ENCODE measurements at regions not wholly inside any gene's neighbourhood (a gene's known extent, or its start where the extent isn't known, plus 50 kb on each side); places are given as distances from the start of the nearest gene placed in this dataset.

DNA sequence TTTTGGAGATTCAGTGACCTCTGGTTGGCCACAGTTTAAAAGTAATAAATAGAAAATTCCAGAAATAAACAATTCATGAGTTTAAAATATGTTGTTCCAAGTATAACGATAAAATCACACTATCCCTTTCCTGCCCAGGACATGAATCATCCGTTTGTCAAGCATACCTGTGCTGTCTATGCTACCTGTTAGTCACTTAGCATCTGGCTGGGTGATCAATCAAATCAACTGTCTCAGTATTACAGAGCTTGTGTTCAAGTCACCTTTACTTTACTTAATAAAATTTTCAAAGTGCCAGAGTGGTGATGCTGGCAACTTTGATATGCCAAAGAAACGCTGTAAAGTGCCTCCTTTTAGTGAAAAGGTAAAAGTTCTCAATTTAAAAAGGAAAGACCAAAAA, 979.5 kb upstream of the NDST4 start:
- no peaks in the 10 kb centered on the region for H3K27me3 ChIP-seq
- 81% methylated on average over 3 of the region's 3 CpGs for WGBS
- DNase-seq (ENCODE audit: extremely low spot score): no peak

DNA sequence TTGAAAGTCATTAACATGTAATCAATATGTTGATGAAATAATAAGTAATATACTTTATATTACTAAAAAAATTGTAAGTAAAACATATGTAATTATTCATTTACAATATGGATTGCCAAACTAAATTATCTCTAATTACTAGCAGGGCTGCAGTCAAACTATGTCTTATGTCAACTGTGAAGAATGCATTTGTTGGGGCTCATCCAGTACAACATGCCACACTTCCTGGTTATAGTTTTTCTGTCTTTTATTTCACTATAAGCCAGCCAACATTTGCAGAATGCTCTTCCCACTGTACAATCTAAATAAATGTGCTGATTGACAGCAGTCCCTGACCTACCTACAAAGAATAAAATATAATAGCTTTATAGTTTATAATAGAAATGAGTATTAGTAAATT, 975.4 kb upstream of the NDST4 start:
- Histone ChIP-seq H3K27ac (replicated peaks in 1 of 4) (no peak overlapping the region), H3K27me3 (no peaks in the 10 kb centered on the region), H3K4me1 (no peaks in the 10 kb centered on the region), H3K9me3 (no peaks in the 10 kb centered on the region), H3K4me3 (no peak overlapping the region), H3K36me3 (no peaks in the 10 kb centered on the region)
- DNase-seq (ENCODE audit: extremely low spot score): no peak
- no peak for TF ChIP-seq POLR2AphosphoS5 (IDR thresholded peaks at IDR 0.05)
- no peak for TF ChIP-seq POLR2A (IDR thresholded peaks at IDR 0.05; ENCODE audit: low read depth)
- TF ChIP-seq CTCF (IDR thresholded peaks at IDR 0.05): no peak
- no peak for TF ChIP-seq EP300 (IDR thresholded peaks at IDR 0.05)
- intact Hi-C loops (cut with DNase I): no loop called here

More for the DNA sequence above, 979.5 kb upstream of the NDST4 start:
- H3K9me3 ChIP-seq: peaks cover 0 to 13% (median 5%) of the 10 kb centered on the region in 4 donors
- no peak overlapping the region for H3K4me3 ChIP-seq
- no peak for TF ChIP-seq POLR2AphosphoS5 (IDR thresholded peaks at IDR 0.05)
- TF ChIP-seq POLR2A (IDR thresholded peaks at IDR 0.05; ENCODE audit: low read depth): no peak
- H3K27ac ChIP-seq (replicated peaks in 1 of 4): no peak overlapping the region
- no peaks in the 10 kb centered on the region for H3K36me3 ChIP-seq
- no peaks in the 10 kb centered on the region for H3K4me1 ChIP-seq
- intact Hi-C loops (cut with DNase I): no loop called here

- H3K9me3 ChIP-seq: peaks cover 0 to 9% (median 2%) of the 10 kb centered on the region in 4 donors
- TF ChIP-seq EP300 (IDR thresholded peaks at IDR 0.05) (no peak), CTCF (IDR thresholded peaks at IDR 0.05) (no peak), POLR2A (IDR thresholded peaks at IDR 0.05; ENCODE audit: low read depth) (no peak), POLR2AphosphoS5 (IDR thresholded peaks at IDR 0.05) (no peak)
- intact Hi-C loops (cut with DNase I): no loop called here
- H3K36me3 ChIP-seq: no peaks in the 10 kb centered on the region
- no peak for DNase-seq (ENCODE audit: extremely low spot score)
- H3K4me3 ChIP-seq: no peak overlapping the region
- no peak overlapping the region for H3K27ac ChIP-seq (replicated peaks in 1 of 4)
- 87% methylated on average over 5 of the region's 5 CpGs for WGBS
- no peaks in the 10 kb centered on the region for H3K4me1 ChIP-seq
- no peaks in the 10 kb centered on the region for H3K27me3 ChIP-seq
Measured at GRCh38 chr4:116082808-116083366, 969.5 kb upstream of the NDST4 start.

- WGBS: 96% methylated on average over 1 of the region's 1 CpG
Measured at GRCh38 chr4:116073051-116073450, 959.6 kb upstream of the NDST4 start.

DNA sequence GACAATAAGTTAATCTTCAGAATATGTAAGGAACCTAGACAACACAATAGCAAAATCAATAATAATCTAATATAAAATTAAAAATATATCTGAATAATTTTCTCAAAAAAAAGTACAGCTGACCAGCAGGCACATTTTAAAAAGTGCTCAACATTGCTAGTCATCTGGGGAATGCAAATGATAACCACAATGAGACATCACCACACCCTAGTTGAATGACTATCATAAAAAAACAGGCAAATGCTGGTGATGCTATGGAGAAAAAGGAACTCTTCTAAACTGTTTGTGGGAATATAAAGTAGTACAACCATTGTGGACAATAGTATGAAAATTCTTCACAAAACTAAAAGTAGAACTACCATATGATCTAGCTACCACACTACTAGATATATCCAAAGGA, 956.9 kb upstream of the NDST4 start:
- H3K4me1 ChIP-seq: no peaks in the 10 kb centered on the region
- intact Hi-C loops (cut with DNase I): no loop called here

More at GRCh38 chr4:116073051-116073450, 959.6 kb upstream of the NDST4 start:
- no peak for TF ChIP-seq POLR2A (IDR thresholded peaks at IDR 0.05; ENCODE audit: low read depth)
- no peak for TF ChIP-seq POLR2AphosphoS5 (IDR thresholded peaks at IDR 0.05)
- TF ChIP-seq CTCF (IDR thresholded peaks at IDR 0.05): no peak
- TF ChIP-seq EP300 (IDR thresholded peaks at IDR 0.05): no peak
- H3K27me3 ChIP-seq: no peaks in the 10 kb centered on the region
- DNase-seq (ENCODE audit: extremely low spot score): no peak
- intact Hi-C loops (cut with DNase I): no loop called here
- peaks cover 0 to 13% (median 0%) of the 10 kb centered on the region in 4 donors for H3K9me3 ChIP-seq
- no peak overlapping the region for H3K4me3 ChIP-seq
- no peaks in the 10 kb centered on the region for H3K36me3 ChIP-seq
- no peak overlapping the region for H3K27ac ChIP-seq (replicated peaks in 1 of 4)
- H3K4me1 ChIP-seq: no peaks in the 10 kb centered on the region

More for the DNA sequence above, 956.9 kb upstream of the NDST4 start:
- Histone ChIP-seq H3K27me3 (no peaks in the 10 kb centered on the region), H3K9me3 (no peaks in the 10 kb centered on the region), H3K4me3 (no peak overlapping the region), H3K36me3 (no peaks in the 10 kb centered on the region), H3K27ac (replicated peaks in 1 of 4) (no peak overlapping the region)
- no peak for TF ChIP-seq CTCF (IDR thresholded peaks at IDR 0.05)
- no peak for TF ChIP-seq POLR2A (IDR thresholded peaks at IDR 0.05; ENCODE audit: low read depth)
- TF ChIP-seq POLR2AphosphoS5 (IDR thresholded peaks at IDR 0.05): no peak
- TF ChIP-seq EP300 (IDR thresholded peaks at IDR 0.05): no peak
- DNase-seq (ENCODE audit: extremely low spot score): no peak

Measured in esophagus muscularis mucosa (tissue), 4 donors.